ENCODE measurements at regions not wholly inside any gene's neighbourhood (a gene's known extent, or its start where the extent isn't known, plus 50 kb on each side); places are given as distances from the start of the nearest gene placed in this dataset.
"Not testable (repeated sequence)": the region's sequence is repeated elsewhere in the genome, so short reads cannot be mapped to it uniquely, and the experiment has no call there.

- DNase-seq = no peak
- intact Hi-C loops (cut with DNase I) = no loop called here
Measured at GRCh38 chr1:163633366-163633765, 311.6 kb downstream of the NUF2 start.

- intact Hi-C loops (cut with DNase I); DNase-seq: not testable (repeated sequence)
Measured at GRCh38 chr1:163645676-163646075, 323.9 kb downstream of the NUF2 start.

DNA sequence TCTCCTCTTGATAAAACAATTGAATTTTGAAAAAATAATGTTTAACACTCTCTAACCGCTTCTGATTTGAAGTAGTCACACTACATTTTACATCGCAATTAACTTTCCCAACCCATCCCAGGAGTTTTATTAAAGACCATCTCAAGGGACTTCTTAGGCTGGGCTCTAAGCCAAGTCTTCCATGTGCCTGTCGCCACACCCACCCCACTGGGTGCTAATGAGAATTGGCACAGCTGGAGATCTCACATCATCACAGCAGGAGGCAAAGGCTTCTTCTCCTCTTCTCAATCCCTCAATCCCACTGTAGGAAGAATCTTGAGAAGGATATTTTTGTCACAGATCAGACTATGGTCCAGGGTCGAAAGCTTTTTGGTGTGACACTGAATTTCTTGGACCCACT, 328.9 kb downstream of the NUF2 start:
- intact Hi-C loops (cut with DNase I) = no loop called here
- no peak for DNase-seq

DNA sequence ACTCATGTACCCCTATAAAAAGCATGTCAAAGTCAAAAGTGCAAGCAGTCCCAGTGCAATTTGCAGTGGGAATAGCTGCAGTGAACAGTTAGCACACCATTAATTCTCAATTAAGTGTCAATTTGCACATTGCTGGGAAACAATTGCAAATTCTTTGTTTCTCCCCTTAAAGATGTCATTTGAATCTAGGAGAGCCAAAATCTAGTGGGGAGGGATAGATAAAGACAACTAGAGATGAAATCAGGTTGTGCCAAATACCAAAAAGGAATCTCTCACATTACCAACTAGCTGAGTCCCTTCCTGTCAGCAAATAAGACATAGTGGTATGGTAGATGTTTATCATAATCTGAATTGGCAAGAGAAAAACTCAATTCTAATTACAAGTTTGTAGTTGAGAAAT, 330.7 kb downstream of the NUF2 start:
- no peak for DNase-seq
- intact Hi-C loops (cut with DNase I) = no loop called here

- intact Hi-C loops (cut with DNase I) = no loop called here
- DNase-seq = no peak
Measured at GRCh38 chr1:163655565-163655964, 333.8 kb downstream of the NUF2 start.

DNA sequence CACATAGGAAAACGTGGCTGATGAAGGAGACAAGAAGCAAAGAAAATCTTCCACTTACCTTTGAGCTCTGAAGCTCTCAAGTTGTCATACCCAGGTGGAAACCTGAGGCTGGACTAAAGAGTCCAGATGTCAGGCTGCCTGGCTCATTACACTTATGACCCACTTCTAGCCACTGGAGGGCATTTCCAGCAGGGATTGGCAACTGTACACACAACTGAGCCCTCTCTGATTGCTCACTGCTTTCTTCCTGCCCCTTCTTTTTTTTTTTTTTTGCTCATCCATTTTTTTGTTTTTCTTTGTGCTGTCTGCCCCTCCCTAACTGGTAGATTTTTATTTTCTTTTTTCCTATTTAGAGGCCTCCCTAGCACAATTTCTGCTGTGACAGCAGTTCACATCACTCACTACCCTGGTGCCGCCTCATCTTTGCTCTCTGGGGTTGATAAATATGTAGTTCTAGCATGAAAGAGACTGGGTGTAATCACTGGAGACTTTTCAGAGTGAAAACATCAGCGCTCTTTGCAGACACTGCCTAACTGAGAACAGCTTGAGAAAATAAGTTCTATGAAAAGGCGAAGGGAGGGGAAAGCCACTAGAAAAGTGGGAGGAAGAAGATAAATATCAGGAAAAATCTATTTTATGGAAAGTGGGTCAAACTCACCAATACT, 334.5 kb downstream of the NUF2 start:
- intact Hi-C loops (cut with DNase I) = no loop called here
- DNase-seq = no peak

- intact Hi-C loops (cut with DNase I) = no loop called here
Measured at GRCh38 chr1:163657719-163658118, 336.0 kb downstream of the NUF2 start.

GRCh38 chr1:163661391-163661790, 339.6 kb downstream of the NUF2 start:
- intact Hi-C loops (cut with DNase I) = no loop called here
- DNase-seq = no peak

More at GRCh38 chr1:163657719-163658118, 336.0 kb downstream of the NUF2 start:
- no peak for DNase-seq

GRCh38 chr1:163664671-163665335, 343.0 kb downstream of the NUF2 start:
- DNase-seq = no peak
- intact Hi-C loops (cut with DNase I) = no loop called here

DNA sequence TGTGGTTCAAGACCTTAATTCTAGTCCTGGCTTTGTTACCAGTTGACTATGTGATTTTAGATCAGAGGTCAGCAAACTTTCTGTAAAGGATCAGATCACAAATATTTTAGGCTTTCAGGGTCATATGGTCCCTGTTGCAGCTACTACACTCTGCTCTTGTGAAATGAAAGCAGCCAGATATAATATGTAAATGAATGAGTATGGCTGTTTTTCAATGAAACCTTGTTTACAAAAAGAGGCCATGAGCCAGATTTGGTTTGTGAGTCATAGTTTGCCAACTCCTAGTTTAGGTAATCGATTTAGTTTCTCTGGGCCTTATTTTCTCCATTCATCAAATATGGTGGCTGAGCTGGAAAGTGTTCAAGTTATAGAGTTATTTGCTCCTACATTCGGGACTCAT, 346.7 kb downstream of the NUF2 start:
- no peak for DNase-seq
- intact Hi-C loops (cut with DNase I) = no loop called here

- intact Hi-C loops (cut with DNase I) = no loop called here
- no peak for DNase-seq
Measured at GRCh38 chr1:163670989-163671757, 349.4 kb downstream of the NUF2 start.

DNA sequence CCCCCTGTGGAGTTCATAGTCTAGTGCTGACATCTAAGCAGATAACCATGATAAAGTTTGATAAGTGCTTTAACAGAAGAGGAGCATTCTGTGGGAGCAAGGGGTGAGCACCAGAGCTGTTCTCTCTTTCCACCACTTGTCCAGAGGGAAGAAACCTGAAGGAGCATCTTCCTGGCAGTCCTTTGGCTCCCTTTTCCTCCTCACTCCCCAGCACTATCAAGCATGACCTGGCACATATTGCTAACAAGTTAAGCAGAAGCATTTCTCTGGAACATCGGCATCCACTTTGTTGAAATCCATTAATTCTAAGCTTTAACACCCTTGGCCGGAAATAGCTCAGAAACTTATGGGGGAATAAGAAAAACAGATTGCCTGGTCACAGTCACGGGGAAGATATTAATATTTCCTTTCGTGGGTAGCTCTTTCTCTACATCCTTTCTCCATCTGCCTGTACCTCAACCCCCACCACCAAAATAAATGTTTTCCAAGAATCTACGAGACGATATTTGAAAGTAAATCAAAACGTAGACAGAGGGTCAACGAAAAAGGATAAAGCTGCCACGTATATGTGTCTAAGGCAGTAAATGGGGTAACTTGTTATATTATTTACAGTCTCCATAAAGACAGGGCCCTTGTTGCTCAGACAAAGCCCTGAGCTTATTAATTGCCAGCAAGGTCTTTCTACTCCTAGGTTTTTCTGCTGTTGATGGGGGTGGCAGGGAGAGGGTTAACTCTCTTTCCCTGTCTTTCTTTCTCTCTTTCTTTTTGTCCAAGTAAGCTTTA, 351.4 kb downstream of the NUF2 start:
- intact Hi-C loops (cut with DNase I) = no loop called here
- no peak for DNase-seq

DNA sequence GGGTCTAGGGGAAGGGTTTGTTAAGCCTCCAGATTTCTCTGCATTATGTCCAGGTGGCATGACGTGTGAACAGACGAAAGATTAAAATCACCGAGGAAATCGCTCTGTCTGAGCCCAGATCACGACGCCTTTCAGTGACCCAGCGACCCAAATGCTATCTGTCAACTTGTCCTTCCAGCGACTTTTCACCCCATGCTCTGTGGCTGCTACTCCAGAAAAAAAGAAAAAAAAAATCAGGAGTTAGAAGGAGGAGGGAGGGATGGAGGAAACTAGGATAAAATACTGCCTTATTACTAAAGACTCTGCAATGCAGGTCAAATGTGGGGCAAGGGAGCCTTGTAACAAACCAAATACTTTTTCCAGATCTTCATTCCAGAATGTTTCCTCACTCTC, 352.0 kb downstream of the NUF2 start:
- intact Hi-C loops (cut with DNase I) = no loop called here
- DNase-seq = no peak

GRCh38 chr1:163674236-163674635, 352.5 kb downstream of the NUF2 start:
- intact Hi-C loops (cut with DNase I) = no loop called here
- no peak for DNase-seq

- intact Hi-C loops (cut with DNase I) = no loop called here
- DNase-seq = no peak
Measured at GRCh38 chr1:163684785-163685184, 363.0 kb downstream of the NUF2 start.

- DNase-seq = peak in 4 of 10 donors; percentile 26 to 80 (median 60)
Measured at GRCh38 chr1:163692266-163692665, 370.5 kb downstream of the NUF2 start.

DNA sequence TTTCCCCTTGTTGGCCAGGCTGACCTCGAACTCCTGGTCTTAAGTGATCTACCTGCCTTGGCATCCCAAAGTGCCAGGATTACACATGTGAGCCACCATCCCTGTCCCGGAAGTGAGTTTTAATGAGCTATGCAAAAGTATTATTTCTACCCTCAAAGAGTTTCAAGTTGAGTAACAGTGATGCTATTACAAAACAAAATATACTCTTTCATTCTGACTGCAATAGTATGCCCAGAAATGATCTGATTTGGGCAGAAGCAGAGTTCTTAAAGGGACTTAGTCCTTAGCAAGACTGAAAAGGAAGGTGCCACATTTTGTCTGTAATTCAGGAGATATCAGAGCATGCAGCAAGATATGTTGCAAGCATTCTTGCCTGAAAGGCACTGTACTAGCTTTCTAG, 375.4 kb downstream of the NUF2 start:
- intact Hi-C loops (cut with DNase I) = no loop called here
- DNase-seq = no peak

More at GRCh38 chr1:163692266-163692665, 370.5 kb downstream of the NUF2 start:
- intact Hi-C loops (cut with DNase I) = no loop called here

- intact Hi-C loops (cut with DNase I) = no loop called here
- no peak for DNase-seq
Measured at GRCh38 chr1:163701783-163702374, 380.1 kb downstream of the NUF2 start.

- intact Hi-C loops (cut with DNase I) = no loop called here
- no peak for DNase-seq
Measured at GRCh38 chr1:163703794-163704193, 382.0 kb downstream of the NUF2 start.

DNA sequence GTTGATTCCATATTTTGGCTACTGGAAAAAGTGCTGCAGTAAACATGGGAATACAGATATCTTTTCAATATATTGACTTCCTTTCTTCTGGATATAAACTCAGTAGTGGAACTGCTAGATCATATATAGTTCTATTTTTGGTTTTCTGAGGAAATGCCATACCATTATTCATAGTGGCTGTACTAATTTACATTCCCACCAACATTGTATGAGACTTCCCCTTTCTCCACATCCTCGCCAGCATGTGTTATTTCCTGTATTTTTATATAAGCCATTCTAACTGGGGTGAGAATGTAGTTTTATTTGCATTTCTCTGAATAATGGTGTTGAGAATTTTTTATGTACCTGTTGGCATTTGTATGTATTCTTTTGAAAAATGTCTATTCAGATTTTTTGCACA, 385.2 kb downstream of the NUF2 start:
- DNase-seq = no peak
- intact Hi-C loops (cut with DNase I) = no loop called here
